ENCODE measurements at regions not wholly inside any gene's neighbourhood (a gene's known extent, or its start where the extent isn't known, plus 50 kb on each side); places are given as distances from the start of the nearest gene placed in this dataset.

GRCh38 chr4:66443008-66443407 lies 772.7 kb upstream of the EPHA5 start:
- no peak overlapping the region for H3K4me3 ChIP-seq (ENCODE audit: low read length, poor library complexity, severe bottlenecking)
- H3K4me1 ChIP-seq (ENCODE audit: insufficient read depth, low read length, poor library complexity, severe bottlenecking) = no peaks in the 10 kb centered on the region
- H3K79me2 ChIP-seq (ENCODE audit: insufficient read depth, low read length) = no peaks in the 10 kb centered on the region
- no peaks in the 10 kb centered on the region for H3K27me3 ChIP-seq (ENCODE audit: insufficient read depth, low read length, poor library complexity, severe bottlenecking)
- no peaks in the 10 kb centered on the region for H3K9me2 ChIP-seq (replicated peaks; ENCODE audit: low read depth, low read length)
- no peaks in the 10 kb centered on the region for H3K36me3 ChIP-seq (ENCODE audit: insufficient read depth, low read length)
- H3K9ac ChIP-seq (ENCODE audit: low read depth, low read length, poor library complexity, severe bottlenecking) = no peak overlapping the region
- no peaks in the 10 kb centered on the region for H3K9me3 ChIP-seq (ENCODE audit: insufficient read depth, low read depth, low read length)
- H2AFZ ChIP-seq (ENCODE audit: low read length) = no peak overlapping the region
- TF ChIP-seq EZH2phosphoT487 (IDR thresholded peaks at IDR 0.05; ENCODE audit: borderline replicate concordance) (no peak), CTCF (conservative IDR thresholded peaks at IDR 0.05; ENCODE audit: low read length) (no peak)
- no peaks in the 10 kb centered on the region for H4K20me1 ChIP-seq (ENCODE audit: insufficient read depth, low read length, poor library complexity, severe bottlenecking)
- no peaks in the 10 kb centered on the region for H3F3A ChIP-seq (ENCODE audit: low read depth)
- H3K4me2 ChIP-seq (ENCODE audit: low read depth, low read length, poor library complexity, severe bottlenecking) = no peak overlapping the region

GRCh38 chr4:66439508-66439907 lies 769.2 kb upstream of the EPHA5 start:
- Histone ChIP-seq H3K9me3 (ENCODE audit: insufficient read depth, low read depth, low read length) (no peaks in the 10 kb centered on the region), H4K20me1 (ENCODE audit: insufficient read depth, low read length, poor library complexity, severe bottlenecking) (no peaks in the 10 kb centered on the region), H3K27me3 (ENCODE audit: insufficient read depth, low read length, poor library complexity, severe bottlenecking) (no peaks in the 10 kb centered on the region), H3K4me2 (ENCODE audit: low read depth, low read length, poor library complexity, severe bottlenecking) (no peak overlapping the region), H3K4me1 (ENCODE audit: insufficient read depth, low read length, poor library complexity, severe bottlenecking) (no peaks in the 10 kb centered on the region), H3K36me3 (ENCODE audit: insufficient read depth, low read length) (no peaks in the 10 kb centered on the region), H3K4me3 (ENCODE audit: low read length, poor library complexity, severe bottlenecking) (no peak overlapping the region), H2AFZ (ENCODE audit: low read length) (no peak overlapping the region), H3K9me2 (replicated peaks; ENCODE audit: low read depth, low read length) (no peaks in the 10 kb centered on the region), H3K9ac (ENCODE audit: low read depth, low read length, poor library complexity, severe bottlenecking) (no peak overlapping the region), H3F3A (ENCODE audit: low read depth) (no peaks in the 10 kb centered on the region), H3K79me2 (ENCODE audit: insufficient read depth, low read length) (no peaks in the 10 kb centered on the region)
- TF ChIP-seq CTCF (conservative IDR thresholded peaks at IDR 0.05; ENCODE audit: low read length) (no peak), EZH2phosphoT487 (IDR thresholded peaks at IDR 0.05; ENCODE audit: borderline replicate concordance) (no peak)

GRCh38 chr4:66433706-66434105 lies 763.4 kb upstream of the EPHA5 start:
- Histone ChIP-seq H2AFZ (ENCODE audit: low read length) (no peak overlapping the region), H3K4me3 (ENCODE audit: low read length, poor library complexity, severe bottlenecking) (no peak overlapping the region), H3K79me2 (ENCODE audit: insufficient read depth, low read length) (no peaks in the 10 kb centered on the region), H3K4me1 (ENCODE audit: insufficient read depth, low read length, poor library complexity, severe bottlenecking) (no peaks in the 10 kb centered on the region), H3K9me2 (replicated peaks; ENCODE audit: low read depth, low read length) (no peaks in the 10 kb centered on the region), H3K4me2 (ENCODE audit: low read depth, low read length, poor library complexity, severe bottlenecking) (no peak overlapping the region), H3K9ac (ENCODE audit: low read depth, low read length, poor library complexity, severe bottlenecking) (no peak overlapping the region), H3F3A (ENCODE audit: low read depth) (no peaks in the 10 kb centered on the region), H3K36me3 (ENCODE audit: insufficient read depth, low read length) (no peaks in the 10 kb centered on the region), H3K27me3 (ENCODE audit: insufficient read depth, low read length, poor library complexity, severe bottlenecking) (no peaks in the 10 kb centered on the region), H3K9me3 (ENCODE audit: insufficient read depth, low read depth, low read length) (no peaks in the 10 kb centered on the region), H4K20me1 (ENCODE audit: insufficient read depth, low read length, poor library complexity, severe bottlenecking) (no peaks in the 10 kb centered on the region)
- TF ChIP-seq CTCF (conservative IDR thresholded peaks at IDR 0.05; ENCODE audit: low read length) = no peak
- TF ChIP-seq EZH2phosphoT487 (IDR thresholded peaks at IDR 0.05; ENCODE audit: borderline replicate concordance) = no peak
